OCI-LY7 (cell line): ENCODE measurements at regions not wholly inside any gene's neighbourhood (a gene's known extent, or its start where the extent isn't known, plus 50 kb on each side); places are given as distances from the start of the nearest gene placed in this dataset.

Source experiments
- BruUV-seq: library from RNA; stranded (reverse); fragments of 400-500 nt; replicated peaks from 2 replicates; lab custom pipeline; 2021; lab: Mats Ljungman, UMichigan
- CTCF ChIA-PET: fragments of 300-600 bp; sonication (Branson Sonifier 250); formaldehyde crosslinking; loops from one replicate; lab custom pipeline; 2022; ENCODE audit warnings: antibody characterized with exemption; ENCODE audit not compliant: unreplicated experiment; lab: Charles Lee
- POLR2A ChIA-PET: fragments of 300-600 bp; sonication (Branson Sonifier 250); formaldehyde crosslinking; loops from one replicate; lab custom pipeline; 2022; ENCODE audit warnings: antibody characterized with exemption; lab: Charles Lee
- DNase-seq: peaks from one replicate; pipeline ENCODE4 v3.0.0-alpha.2; 2015; ENCODE audit warnings: low spot score
- H2AFZ ChIP-seq: fragments of 200-600 bp; sonication (generic), shearing (Covaris generic); 2 replicates; pipeline ENCODE4 v1.6.1; 2014; ENCODE audit warnings: mild to moderate bottlenecking, antibody characterized with exemption, low read length, moderate library complexity
- H3K27ac ChIP-seq: fragments of 200-600 bp; sonication (generic); 2 replicates; pipeline ENCODE4 v1.5.1; 2014; ENCODE audit warnings: mixed run types, low read depth, mild to moderate bottlenecking, moderate library complexity, low read length, inconsistent platforms; ENCODE audit not compliant: poor library complexity, severe bottlenecking
- H3K36me3 ChIP-seq: fragments of 200-600 bp; sonication (generic); 2 replicates; pipeline ENCODE4 v1.6.1; 2014; ENCODE audit warnings: mild to moderate bottlenecking, antibody characterized with exemption, low read length, moderate library complexity, mixed read lengths; ENCODE audit not compliant: insufficient read depth
- H3K4me1 ChIP-seq: fragments of 200-600 bp; sonication (generic); 2 replicates; pipeline ENCODE4 v1.5.1; 2014; ENCODE audit warnings: mild to moderate bottlenecking, low read length; ENCODE audit not compliant: insufficient read depth, poor library complexity, severe bottlenecking
- H3K4me2 ChIP-seq: fragments of 200-600 bp; sonication (generic); 2 replicates; pipeline ENCODE4 v1.6.1; 2014; ENCODE audit warnings: mild to moderate bottlenecking, low read length
- H3K4me3 ChIP-seq: fragments of 200-600 bp; sonication (generic); 2 replicates; pipeline ENCODE4 v1.5.1; 2014; ENCODE audit warnings: mild to moderate bottlenecking, low read depth, low read length; ENCODE audit not compliant: poor library complexity, severe bottlenecking
- H3K79me2 ChIP-seq: fragments of 200-600 bp; sonication (generic); 2 replicates; pipeline ENCODE4 v1.6.1; 2016; ENCODE audit warnings: low read depth, mild to moderate bottlenecking, low read length, moderate library complexity, mixed read lengths; ENCODE audit not compliant: insufficient read depth
- H3K9me2 ChIP-seq: fragments of 200-600 bp; sonication (generic); 2 replicates; pipeline ENCODE4 v1.6.1; 2016; ENCODE audit warnings: mild to moderate bottlenecking, low read length, mixed read lengths; ENCODE audit not compliant: insufficient read depth
- H3K9me3 ChIP-seq: fragments of 200-600 bp; sonication (generic); 2 replicates; pipeline ENCODE4 v1.6.1; 2014; ENCODE audit warnings: mild to moderate bottlenecking, mixed run types, low read length, mixed read lengths
- H4K20me1 ChIP-seq: fragments of 200-600 bp; sonication (generic); 2 replicates; pipeline ENCODE4 v1.6.1; 2014; ENCODE audit warnings: mild to moderate bottlenecking, antibody characterized with exemption, low read length, moderate library complexity, mixed read lengths; ENCODE audit not compliant: insufficient read depth
- EZH2phosphoT487 ChIP-seq: fragments of 200-600 bp; sonication (generic); IDR thresholded peaks from 2 replicates; pipeline ENCODE4 v1.6.1; 2018; ENCODE audit warnings: low read depth, borderline replicate concordance, mild to moderate bottlenecking, mixed run types, antibody characterized with exemption, low read length, moderate library complexity, mixed read lengths
- intact Hi-C: fragments of 100-400 bp; cut with micrococcal nuclease; formaldehyde crosslinking; loops from one replicate; pipeline ENCODE4 v1.10.0; 2022; ENCODE audit not compliant: unreplicated experiment
- TF ChIP-seq, protein P1 (sequence below): fragments of 200-600 bp; sonication (generic); conservative IDR thresholded peaks from 2 replicates; pipeline ENCODE4 v1.5.1; 2014; ENCODE audit warnings: mild to moderate bottlenecking, antibody characterized with exemption, low read length, moderate library complexity, mixed read lengths

DNA sequence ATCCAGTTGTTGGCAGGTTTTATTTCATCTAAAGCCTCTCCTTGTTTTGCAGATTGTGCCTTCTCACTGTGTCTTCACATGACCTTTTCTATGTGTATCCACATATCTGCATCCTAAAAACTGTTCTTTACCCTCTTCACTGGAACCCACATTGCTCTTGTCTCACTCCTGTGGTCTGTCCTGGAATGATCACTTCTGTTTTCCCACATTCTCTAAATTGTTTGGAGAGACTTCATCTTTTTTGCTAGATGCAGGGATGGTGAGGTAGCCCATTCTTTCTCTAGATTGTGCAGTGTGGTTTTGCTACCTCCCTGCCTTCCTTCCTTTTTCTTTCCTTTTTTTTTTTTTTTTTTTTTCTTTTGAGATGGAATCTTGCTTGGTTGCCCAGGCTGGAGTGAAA lies 608.6 kb upstream of the MIR17HG start:
- H3K9me2 ChIP-seq = no peaks in the 10 kb centered on the region
- no TSS peak for BruUV-seq
- H3K79me2 ChIP-seq = no peaks in the 10 kb centered on the region
- POLR2A ChIA-PET = interaction anchor here (1.3 to 1.7 kb wide), 2 partner anchors 10 to 12 kb away, joined by 3 to 6 read pairs; no protein-coding TSS in a partner anchor
- H3K4me2 ChIP-seq = no peak overlapping the region
- H4K20me1 ChIP-seq = no peaks in the 10 kb centered on the region
- CTCF ChIA-PET = no interaction called here
- H2AFZ ChIP-seq = no peak overlapping the region
- intact Hi-C loops = no loop called here
- no peak overlapping the region for H3K4me3 ChIP-seq
- no peak for TF ChIP-seq EZH2phosphoT487
- TF ChIP-seq, protein P1, sequence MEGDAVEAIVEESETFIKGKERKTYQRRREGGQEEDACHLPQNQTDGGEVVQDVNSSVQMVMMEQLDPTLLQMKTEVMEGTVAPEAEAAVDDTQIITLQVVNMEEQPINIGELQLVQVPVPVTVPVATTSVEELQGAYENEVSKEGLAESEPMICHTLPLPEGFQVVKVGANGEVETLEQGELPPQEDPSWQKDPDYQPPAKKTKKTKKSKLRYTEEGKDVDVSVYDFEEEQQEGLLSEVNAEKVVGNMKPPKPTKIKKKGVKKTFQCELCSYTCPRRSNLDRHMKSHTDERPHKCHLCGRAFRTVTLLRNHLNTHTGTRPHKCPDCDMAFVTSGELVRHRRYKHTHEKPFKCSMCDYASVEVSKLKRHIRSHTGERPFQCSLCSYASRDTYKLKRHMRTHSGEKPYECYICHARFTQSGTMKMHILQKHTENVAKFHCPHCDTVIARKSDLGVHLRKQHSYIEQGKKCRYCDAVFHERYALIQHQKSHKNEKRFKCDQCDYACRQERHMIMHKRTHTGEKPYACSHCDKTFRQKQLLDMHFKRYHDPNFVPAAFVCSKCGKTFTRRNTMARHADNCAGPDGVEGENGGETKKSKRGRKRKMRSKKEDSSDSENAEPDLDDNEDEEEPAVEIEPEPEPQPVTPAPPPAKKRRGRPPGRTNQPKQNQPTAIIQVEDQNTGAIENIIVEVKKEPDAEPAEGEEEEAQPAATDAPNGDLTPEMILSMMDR = no peak
- H3K4me1 ChIP-seq = no peaks in the 10 kb centered on the region
- H3K27ac ChIP-seq = no peak overlapping the region
- no peak for DNase-seq
- peaks cover 4% of the 10 kb centered on the region; the same call in 1 of the 2 replicates for H3K9me3 ChIP-seq
- no peaks in the 10 kb centered on the region for H3K36me3 ChIP-seq

DNA sequence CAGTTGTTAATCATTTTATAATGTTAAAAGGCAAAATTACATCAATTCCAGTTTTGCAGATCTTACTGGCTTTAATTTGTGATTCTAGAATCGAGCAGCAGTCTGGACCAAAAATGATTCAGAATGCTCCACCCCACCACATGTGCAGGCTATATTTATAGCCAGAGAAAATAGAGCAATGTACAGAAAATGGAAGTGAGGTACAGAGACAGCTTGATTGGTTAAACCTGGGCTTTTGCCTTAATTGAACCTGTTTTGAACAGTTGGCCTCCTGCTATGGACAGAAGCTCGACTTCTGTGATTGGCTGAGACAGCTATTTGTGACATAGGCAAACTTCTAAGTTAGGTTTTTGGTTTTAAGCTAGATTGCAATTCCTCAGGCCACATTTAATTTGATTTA lies 607.4 kb upstream of the MIR17HG start:
- BruUV-seq = no TSS peak
- Histone ChIP-seq H3K9me3 (peaks cover 4% of the 10 kb centered on the region; the same call in 1 of the 2 replicates), H3K4me2 (no peak overlapping the region), H3K36me3 (no peaks in the 10 kb centered on the region), H2AFZ (no peak overlapping the region), H3K79me2 (no peaks in the 10 kb centered on the region), H4K20me1 (no peaks in the 10 kb centered on the region), H3K9me2 (no peaks in the 10 kb centered on the region), H3K4me1 (no peaks in the 10 kb centered on the region), H3K27ac (no peak overlapping the region), H3K4me3 (no peak overlapping the region)
- TF ChIP-seq, protein P1 = no peak
- intact Hi-C loops = no loop called here
- POLR2A ChIA-PET = interaction anchor here (0.7 to 1.7 kb wide), 5 partner anchors 9 to 981 kb away, joined by 3 to 7 read pairs (median 5); no protein-coding TSS in a partner anchor
- no peak for DNase-seq
- CTCF ChIA-PET = no interaction called here

DNA sequence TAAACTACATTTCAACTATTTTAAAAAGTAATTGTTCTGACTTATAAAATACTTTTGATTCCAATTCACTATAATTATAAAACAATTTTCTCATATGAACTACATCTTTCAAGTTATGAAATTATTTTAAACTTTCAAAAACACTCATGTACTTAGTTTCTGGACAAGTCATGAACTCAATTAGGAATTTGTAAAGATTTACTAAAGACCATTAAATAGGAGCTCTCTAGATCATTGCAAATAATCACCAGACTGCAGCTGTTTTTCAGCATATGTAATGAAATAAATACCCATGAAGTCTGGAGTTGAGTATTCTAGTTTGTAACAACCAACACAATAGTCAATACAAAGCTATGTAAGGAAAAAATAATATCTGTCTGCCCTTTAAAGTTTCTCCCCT lies 605.1 kb upstream of the MIR17HG start:
- POLR2A ChIA-PET = interaction anchor here (0.6 kb wide), 1 partner anchor 1155 kb away, joined by 3 read pairs; no protein-coding TSS in a partner anchor
- H3K27ac ChIP-seq = no peak overlapping the region
- intact Hi-C loops = no loop called here

More for the DNA sequence above, 605.1 kb upstream of the MIR17HG start:
- TF ChIP-seq, protein P1 = no peak
- no peak for TF ChIP-seq EZH2phosphoT487
- H3K4me3 ChIP-seq = no peak overlapping the region
- no peak overlapping the region for H2AFZ ChIP-seq
- H3K79me2 ChIP-seq = no peaks in the 10 kb centered on the region
- H4K20me1 ChIP-seq = no peaks in the 10 kb centered on the region
- no peaks in the 10 kb centered on the region for H3K36me3 ChIP-seq
- no peaks in the 10 kb centered on the region for H3K9me3 ChIP-seq
- no peak overlapping the region for H3K4me2 ChIP-seq
- no TSS peak for BruUV-seq
- no peak for DNase-seq
- CTCF ChIA-PET = no interaction called here
- H3K9me2 ChIP-seq = no peaks in the 10 kb centered on the region
- H3K4me1 ChIP-seq = no peaks in the 10 kb centered on the region
